ENCODE measurements at regions not wholly inside any gene's neighbourhood (a gene's known extent, or its start where the extent isn't known, plus 50 kb on each side); places are given as distances from the start of the nearest gene placed in this dataset.

DNA sequence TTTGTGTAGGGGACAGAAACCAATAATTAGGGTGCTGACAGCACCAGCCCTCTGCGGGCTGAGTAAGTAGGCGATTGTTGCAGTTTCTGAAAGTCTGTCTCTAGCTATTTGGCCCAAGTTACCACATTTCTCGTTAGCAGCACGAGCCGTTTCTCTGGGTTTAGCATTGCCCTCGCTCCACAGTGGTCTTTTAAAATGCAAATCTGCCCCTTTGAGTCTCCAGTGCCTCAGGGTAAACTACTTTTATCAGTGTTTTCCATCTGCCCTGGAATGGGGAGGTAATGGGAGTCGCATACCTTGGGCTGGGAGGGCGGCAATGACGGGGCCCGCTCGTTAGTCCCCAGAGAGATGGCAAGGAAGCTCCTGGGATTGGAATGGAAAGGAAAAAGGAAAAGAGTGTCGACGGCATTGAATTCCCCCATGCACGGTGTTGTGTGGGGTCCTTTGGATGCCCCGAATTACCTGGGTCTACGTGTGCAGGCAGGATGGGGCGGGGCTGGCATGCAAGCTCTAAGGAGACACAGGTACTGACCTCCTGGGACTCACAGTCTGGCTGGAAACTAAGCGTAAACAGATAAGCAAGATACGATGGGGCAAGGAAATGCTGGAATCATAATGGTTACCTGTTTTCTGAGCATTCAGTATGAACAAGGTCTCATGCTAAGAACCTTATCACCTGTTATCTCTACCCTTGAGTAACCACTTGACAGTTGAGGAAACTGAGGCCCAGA, 131.8 kb upstream of the MAP1LC3B2 start:
- TF ChIP-seq, protein P1, sequence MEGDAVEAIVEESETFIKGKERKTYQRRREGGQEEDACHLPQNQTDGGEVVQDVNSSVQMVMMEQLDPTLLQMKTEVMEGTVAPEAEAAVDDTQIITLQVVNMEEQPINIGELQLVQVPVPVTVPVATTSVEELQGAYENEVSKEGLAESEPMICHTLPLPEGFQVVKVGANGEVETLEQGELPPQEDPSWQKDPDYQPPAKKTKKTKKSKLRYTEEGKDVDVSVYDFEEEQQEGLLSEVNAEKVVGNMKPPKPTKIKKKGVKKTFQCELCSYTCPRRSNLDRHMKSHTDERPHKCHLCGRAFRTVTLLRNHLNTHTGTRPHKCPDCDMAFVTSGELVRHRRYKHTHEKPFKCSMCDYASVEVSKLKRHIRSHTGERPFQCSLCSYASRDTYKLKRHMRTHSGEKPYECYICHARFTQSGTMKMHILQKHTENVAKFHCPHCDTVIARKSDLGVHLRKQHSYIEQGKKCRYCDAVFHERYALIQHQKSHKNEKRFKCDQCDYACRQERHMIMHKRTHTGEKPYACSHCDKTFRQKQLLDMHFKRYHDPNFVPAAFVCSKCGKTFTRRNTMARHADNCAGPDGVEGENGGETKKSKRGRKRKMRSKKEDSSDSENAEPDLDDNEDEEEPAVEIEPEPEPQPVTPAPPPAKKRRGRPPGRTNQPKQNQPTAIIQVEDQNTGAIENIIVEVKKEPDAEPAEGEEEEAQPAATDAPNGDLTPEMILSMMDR (IDR thresholded peaks at IDR 0.05; ENCODE audit: low read depth, low read length), result no peak
- no peak overlapping the region for H3K4me3 ChIP-seq (ENCODE audit: low read depth, low read length)
- in situ Hi-C loops (cut with HindIII; ENCODE audit: low sequenced_read_pairs), result no loop called here
- DNase-seq (ENCODE audit: low read depth, low spot score), result peak; percentile 26

- in situ Hi-C loops (cut with HindIII; ENCODE audit: low sequenced_read_pairs), result no loop called here
- H3K4me3 ChIP-seq (ENCODE audit: low read depth, low read length), result no peak overlapping the region
- TF ChIP-seq, protein P1 (IDR thresholded peaks at IDR 0.05; ENCODE audit: low read depth, low read length), result no peak
- DNase-seq (ENCODE audit: low read depth, low spot score), result no peak
Measured at GRCh38 chr12:116429826-116430360, 129.3 kb upstream of the MAP1LC3B2 start.

GRCh38 chr12:116430911-116431565, 128.1 kb upstream of the MAP1LC3B2 start:
- no peak overlapping the region for H3K4me3 ChIP-seq (ENCODE audit: low read depth, low read length)
- in situ Hi-C loops (cut with HindIII; ENCODE audit: low sequenced_read_pairs), result no loop called here
- TF ChIP-seq, protein P1 (IDR thresholded peaks at IDR 0.05; ENCODE audit: low read depth, low read length), result no peak
- no peak for DNase-seq (ENCODE audit: low read depth, low spot score)

DNA sequence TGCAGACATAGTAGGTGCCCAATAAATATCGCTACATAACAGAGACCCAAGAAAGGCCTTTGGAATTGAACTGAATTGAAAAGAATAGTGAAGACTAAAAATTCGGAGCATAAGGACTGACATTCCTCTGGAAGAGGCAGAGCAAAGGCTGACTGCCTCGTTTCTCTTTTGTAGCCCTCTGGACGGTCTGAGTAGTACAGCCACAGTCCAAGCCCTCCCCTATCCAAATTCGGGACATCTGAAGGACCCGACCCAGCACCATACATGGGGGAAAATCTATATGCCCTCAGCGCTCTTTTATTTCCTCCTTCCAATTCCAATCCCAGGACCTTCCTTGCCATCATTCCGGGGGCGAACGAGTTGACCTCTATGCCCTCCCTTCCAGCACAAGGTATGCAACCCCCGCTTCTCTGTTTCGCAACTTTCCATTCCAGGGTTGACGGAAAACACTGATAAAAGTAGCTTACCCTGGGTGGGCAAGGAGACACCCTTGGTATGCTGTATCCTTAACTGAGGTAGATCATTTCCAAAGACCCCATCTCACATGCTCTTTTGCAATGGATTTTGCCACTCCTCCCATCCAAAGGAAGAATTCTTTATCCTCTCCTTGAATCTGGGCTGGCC, 127.4 kb upstream of the MAP1LC3B2 start:
- TF ChIP-seq, protein P1 (IDR thresholded peaks at IDR 0.05; ENCODE audit: low read depth, low read length), result no peak
- in situ Hi-C loops (cut with HindIII; ENCODE audit: low sequenced_read_pairs), result no loop called here
- no peak for DNase-seq (ENCODE audit: low read depth, low spot score)
- no peak overlapping the region for H3K4me3 ChIP-seq (ENCODE audit: low read depth, low read length)

GRCh38 chr12:116432314-116432750, 126.8 kb upstream of the MAP1LC3B2 start:
- H3K4me3 ChIP-seq (ENCODE audit: low read depth, low read length), result no peak overlapping the region
- in situ Hi-C loops (cut with HindIII; ENCODE audit: low sequenced_read_pairs), result no loop called here
- no peak for DNase-seq (ENCODE audit: low read depth, low spot score)
- TF ChIP-seq, protein P1 (IDR thresholded peaks at IDR 0.05; ENCODE audit: low read depth, low read length), result no peak

DNA sequence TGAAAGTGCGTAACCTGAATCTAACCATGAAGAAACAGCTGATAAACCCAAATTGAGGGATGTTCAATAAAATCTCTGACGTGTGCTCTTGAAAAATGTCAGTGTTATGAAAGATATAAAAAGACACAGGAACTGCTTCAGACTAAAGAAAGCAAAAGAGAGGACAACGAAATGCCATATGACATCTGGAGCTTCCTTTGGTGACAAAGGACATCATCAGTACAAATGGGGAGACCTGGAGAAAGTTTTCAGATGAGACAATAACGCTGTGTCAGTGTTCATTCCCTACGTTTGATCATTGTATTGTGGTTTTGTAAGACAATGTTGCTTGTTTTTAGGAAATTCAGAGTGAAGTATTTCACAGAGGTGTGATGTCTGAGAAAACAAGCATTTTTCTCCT, 125.9 kb upstream of the MAP1LC3B2 start:
- TF ChIP-seq, protein P1 (IDR thresholded peaks at IDR 0.05; ENCODE audit: low read depth, low read length), result no peak
- no peak overlapping the region for H3K4me3 ChIP-seq (ENCODE audit: low read depth, low read length)
- no peak for DNase-seq (ENCODE audit: low read depth, low spot score)
- in situ Hi-C loops (cut with HindIII; ENCODE audit: low sequenced_read_pairs), result no loop called here

Measured in astrocyte of the spinal cord (primary cell).